ENCODE measurements at regions not wholly inside any gene's neighbourhood (a gene's known extent, or its start where the extent isn't known, plus 50 kb on each side); places are given as distances from the start of the nearest gene placed in this dataset.

GRCh38 chr13:111512707-111513106, 192.3 kb downstream of the TEX29 start:
- H3K27me3 Mint-ChIP-seq (ENCODE audit: low read depth), result peaks cover 4% of the 10 kb centered on the region; the same call in 1 of the 2 replicates

More at GRCh38 chr13:111512707-111513106, 192.3 kb downstream of the TEX29 start:
- Histone ChIP-seq H2BK120ac (ENCODE audit: low read depth, low read length, poor library complexity, severe bottlenecking) (no peak overlapping the region), H3K23ac (ENCODE audit: insufficient read length, low read depth, low read length) (no peak overlapping the region), H3K23me2 (ENCODE audit: insufficient read length, low read depth, low read length, poor library complexity, severe bottlenecking) (no peaks in the 10 kb centered on the region), H3K9ac (ENCODE audit: extremely low read depth, insufficient read length, low read length) (no peak overlapping the region), H3K4me1 (ENCODE audit: insufficient read depth, low read length) (no peaks in the 10 kb centered on the region), H2AK5ac (ENCODE audit: insufficient read length, low read length) (no peak overlapping the region), H3K14ac (ENCODE audit: insufficient read depth, low read length) (no peak overlapping the region; the same call in 1 of the 2 replicates), H3K4ac (ENCODE audit: low read depth, low read length) (no peak overlapping the region), H4K91ac (ENCODE audit: insufficient read length, low read depth, low read length) (no peak overlapping the region), H4K5ac (ENCODE audit: insufficient read length, low read depth, low read length) (no peak overlapping the region), H3K4me2 (ENCODE audit: insufficient read depth, insufficient read length, low read length) (no peak overlapping the region), H4K8ac (replicated peaks; ENCODE audit: insufficient read length, low read depth, low read length) (no peak overlapping the region), H3T11ph (ENCODE audit: low read length) (no peak overlapping the region), H3K18ac (ENCODE audit: insufficient read length, low read depth, low read length) (no peak overlapping the region), H2AFZ (ENCODE audit: low read length) (no peak overlapping the region), H3K79me2 (ENCODE audit: insufficient read depth, low read length) (no peaks in the 10 kb centered on the region), H3K56ac (ENCODE audit: insufficient read length, low read depth, low read length) (no peak overlapping the region), H2BK20ac (ENCODE audit: low read depth, low read length, poor library complexity, severe bottlenecking) (no peak overlapping the region), H2BK15ac (ENCODE audit: low read depth, low read length) (no peak overlapping the region), H3K9me3 (ENCODE audit: control insufficient read depth, low read depth, low read length) (no peaks in the 10 kb centered on the region), H4K20me1 (ENCODE audit: control insufficient read depth, insufficient read depth, insufficient read length) (no peaks in the 10 kb centered on the region), H3K79me1 (ENCODE audit: insufficient read depth, low read depth, low read length, poor library complexity, severe bottlenecking) (no peaks in the 10 kb centered on the region), H3K27me3 (ENCODE audit: insufficient read depth, low read length) (no peaks in the 10 kb centered on the region), H3K27ac (ENCODE audit: insufficient read length, low read depth, low read length) (no peak overlapping the region), H2BK12ac (ENCODE audit: insufficient read length, low read depth, low read length) (no peak overlapping the region), H2BK5ac (ENCODE audit: insufficient read length, low read length) (no peak overlapping the region)
- H3K4me1 Mint-ChIP-seq, result peaks cover 14% of the 10 kb centered on the region in 2 experiments
- H3K27ac Mint-ChIP-seq, result no peak overlapping the region
- no CpG with 5 or more reads among the region's 13 CpGs for WGBS (ENCODE audit: extremely low coverage, insufficient read length, low lambda C conversion rate)
- no peak for TF ChIP-seq CTCF (conservative IDR thresholded peaks at IDR 0.05)
- H3K9me3 Mint-ChIP-seq, result no peaks in the 10 kb centered on the region
- H3K4me3 Mint-ChIP-seq, result no peak overlapping the region
- no peaks in the 10 kb centered on the region for H3K36me3 Mint-ChIP-seq (ENCODE audit: insufficient read depth in 1 of 3, low read depth in 3 of 3)
- peak; percentile 14 for DNase-seq
